Caki2 (cell line): ENCODE measurements at regions not wholly inside any gene's neighbourhood (a gene's known extent, or its start where the extent isn't known, plus 50 kb on each side); places are given as distances from the start of the nearest gene placed in this dataset.

Experiments
- DNase-seq: peaks from one replicate; pipeline ENCODE4 v3.0.0-alpha.2; 2015; ENCODE audit warnings: low read depth
- in situ Hi-C: cut with HindIII; loops from 2 replicates; pipeline ENCODE4 v1.10.0; 2016; ENCODE audit warnings: low sequenced_read_pairs, low pct_unique_long_range_greater_than_20kb, mixed read lengths

- no peak for DNase-seq
- in situ Hi-C loops = no loop called here
These were observed 136.4 kb downstream of the TRIML1 start for GRCh38 chr4:188275686-188276085.

- DNase-seq = no peak
- in situ Hi-C loops = no loop called here
These were observed 139.9 kb downstream of the TRIML1 start for GRCh38 chr4:188279184-188279583.

GRCh38 chr4:188282471-188283232, 143.4 kb downstream of the TRIML1 start:
- DNase-seq = no peak

GRCh38 chr4:188287169-188287894, 148.1 kb downstream of the TRIML1 start:
- DNase-seq = no peak
- in situ Hi-C loops = no loop called here

More at GRCh38 chr4:188282471-188283232, 143.4 kb downstream of the TRIML1 start:
- in situ Hi-C loops = no loop called here

GRCh38 chr4:188289531-188290125, 150.4 kb downstream of the TRIML1 start:
- no peak for DNase-seq
- in situ Hi-C loops = no loop called here

- DNase-seq = no peak
- in situ Hi-C loops = no loop called here
These were observed 156.7 kb downstream of the TRIML1 start for GRCh38 chr4:188295899-188296298.

- DNase-seq = no peak
- in situ Hi-C loops = no loop called here
These were observed 157.1 kb downstream of the TRIML1 start for GRCh38 chr4:188296331-188296730.

- in situ Hi-C loops = no loop called here
- DNase-seq = no peak
These were observed 158.6 kb downstream of the TRIML1 start for GRCh38 chr4:188297873-188298272.

GRCh38 chr4:188299161-188299560, 159.9 kb downstream of the TRIML1 start:
- in situ Hi-C loops = no loop called here
- DNase-seq = no peak

- DNase-seq = no peak
- in situ Hi-C loops = no loop called here
These were observed 161.1 kb downstream of the TRIML1 start for GRCh38 chr4:188300385-188300784.

- DNase-seq = no peak
- in situ Hi-C loops = no loop called here
These were observed 166.4 kb downstream of the TRIML1 start for GRCh38 chr4:188305690-188306089.

GRCh38 chr4:188307591-188307990, 168.3 kb downstream of the TRIML1 start:
- no peak for DNase-seq
- in situ Hi-C loops = no loop called here

GRCh38 chr4:188308142-188308541, 168.9 kb downstream of the TRIML1 start:
- DNase-seq = no peak
- in situ Hi-C loops = no loop called here

GRCh38 chr4:188316391-188316790, 177.2 kb downstream of the TRIML1 start:
- in situ Hi-C loops = no loop called here
- DNase-seq = no peak

GRCh38 chr4:188328966-188329365, 189.7 kb downstream of the TRIML1 start:
- DNase-seq = no peak
- in situ Hi-C loops = no loop called here

GRCh38 chr4:188329521-188329920, 190.3 kb downstream of the TRIML1 start:
- in situ Hi-C loops = no loop called here
- DNase-seq = no peak

- in situ Hi-C loops = no loop called here
- DNase-seq = no peak
These were observed 193.0 kb downstream of the TRIML1 start for GRCh38 chr4:188332265-188332664.

- in situ Hi-C loops = no loop called here
- DNase-seq = no peak
These were observed 197.7 kb downstream of the TRIML1 start for GRCh38 chr4:188336891-188337290.

GRCh38 chr4:188341428-188341827, 202.2 kb downstream of the TRIML1 start:
- in situ Hi-C loops = no loop called here
- no peak for DNase-seq
